ENCODE measurements at regions not wholly inside any gene's neighbourhood (a gene's known extent, or its start where the extent isn't known, plus 50 kb on each side); places are given as distances from the start of the nearest gene placed in this dataset.

- H3K4me3 ChIP-seq: no peak overlapping the region
- H3K27ac ChIP-seq: no peak overlapping the region
- FAIRE-seq (no peak), DNase-seq (ENCODE audit: low read depth in 1 of 2, low spot score in 1 of 2) (no peak), ATAC-seq (no peak)
- ChIA-PET CTCF (interaction anchor here (1.1 to 2.1 kb wide), 2 partner anchors 11 to 63 kb away, joined by 3 to 4 read pairs; no protein-coding TSS in a partner anchor), POLR2A (no interaction called here)
- 81% methylated on average over 5 of the region's 5 CpGs for WGBS (ENCODE audit: missing lambda C conversion rate)
- TF ChIP-seq ELK1 (IDR thresholded peaks at IDR 0.05; ENCODE audit: low read depth, low read length): no peak
- TF ChIP-seq USF2 (IDR thresholded peaks at IDR 0.05): no peak
- TF ChIP-seq ZNF302 (CRISPR knock-in tag; IDR thresholded peaks at IDR 0.05): no peak
- no peak for TF ChIP-seq RNF2 (IDR thresholded peaks at IDR 0.05; ENCODE audit: borderline replicate concordance, low read depth)
- no peak for TF ChIP-seq EP300 (IDR thresholded peaks at IDR 0.05)
- no peak for TF ChIP-seq HOXB5 (CRISPR knock-in tag; IDR thresholded peaks at IDR 0.05)
- no peak for TF ChIP-seq KDM5A (IDR thresholded peaks at IDR 0.05)
- TF ChIP-seq RFX5 (IDR thresholded peaks at IDR 0.05): no peak
- no peak for TF ChIP-seq BCL3 (IDR thresholded peaks at IDR 0.05)
- TF ChIP-seq EHF (CRISPR knock-in tag; IDR thresholded peaks at IDR 0.05): no peak
- no peak for TF ChIP-seq JUNB (IDR thresholded peaks at IDR 0.05)
- no peak for TF ChIP-seq HEYL (CRISPR knock-in tag; IDR thresholded peaks at IDR 0.05)
- TF ChIP-seq POLR2AphosphoS2 (conservative IDR thresholded peaks at IDR 0.05; ENCODE audit: low read length): no peak
- no peak for TF ChIP-seq ZSCAN20 (CRISPR knock-in tag; IDR thresholded peaks at IDR 0.05)
- TF ChIP-seq HOXA7 (CRISPR knock-in tag; IDR thresholded peaks at IDR 0.05): no peak
- TF ChIP-seq FOSB (CRISPR knock-in tag; IDR thresholded peaks at IDR 0.05): no peak
- TF ChIP-seq BHLHE40 (IDR thresholded peaks at IDR 0.05; ENCODE audit: low read depth, low read length): no peak
- no peaks in the 10 kb centered on the region for H3K4me1 ChIP-seq
- H3K9me3 ChIP-seq: no peaks in the 10 kb centered on the region
- H3K4me2 ChIP-seq: no peak overlapping the region
Measured at GRCh38 chr14:65268594-65268993, 143.9 kb upstream of the FUT8 start.

GRCh38 chr14:65269732-65270131 lies 142.8 kb upstream of the FUT8 start:
- TF ChIP-seq TFCP2L1 (CRISPR knock-in tag; IDR thresholded peaks at IDR 0.05): no peak
- DNase-seq (ENCODE audit: low read depth in 1 of 2, low spot score in 1 of 2) (no peak), FAIRE-seq (no peak), ATAC-seq (no peak)
- no peaks in the 10 kb centered on the region for H3K9me3 ChIP-seq
- 52% methylated on average over 1 of the region's 1 CpG for WGBS (ENCODE audit: missing lambda C conversion rate)
- H3K4me1 ChIP-seq: no peaks in the 10 kb centered on the region
- no peak overlapping the region for H3K4me2 ChIP-seq
- no peak overlapping the region for H3K27ac ChIP-seq
- ChIA-PET POLR2A (no interaction called here), CTCF (interaction anchor here (1.1 to 2.1 kb wide), 2 partner anchors 10 to 62 kb away, joined by 3 to 4 read pairs; no protein-coding TSS in a partner anchor)
- no peak overlapping the region for H3K4me3 ChIP-seq

GRCh38 chr14:65277027-65277426 lies 135.5 kb upstream of the FUT8 start:
- H3K27ac ChIP-seq: no peak overlapping the region
- WGBS (ENCODE audit: missing lambda C conversion rate): 72% methylated on average over 4 of the region's 4 CpGs
- peaks cover 13% of the 10 kb centered on the region; the same call in 2 of the 3 replicates for H3K4me1 ChIP-seq
- no peak for TF ChIP-seq MYC (IDR thresholded peaks at IDR 0.05; ENCODE audit: borderline replicate concordance, low read length)
- TF ChIP-seq POLR2A (IDR thresholded peaks at IDR 0.05; ENCODE audit: low read length): no peak
- TF ChIP-seq BCL3 (IDR thresholded peaks at IDR 0.05): no peak
- TF ChIP-seq HDAC2 (IDR thresholded peaks at IDR 0.05): no peak
- TF ChIP-seq PHF8 (IDR thresholded peaks at IDR 0.05; ENCODE audit: borderline replicate concordance, low read depth): no peak
- no peak for TF ChIP-seq FOXS1 (CRISPR knock-in tag; IDR thresholded peaks at IDR 0.05)
- no peak for TF ChIP-seq HEYL (CRISPR knock-in tag; IDR thresholded peaks at IDR 0.05)
- TF ChIP-seq ZNF302 (CRISPR knock-in tag; IDR thresholded peaks at IDR 0.05): no peak
- TF ChIP-seq TFCP2L1 (CRISPR knock-in tag; IDR thresholded peaks at IDR 0.05): no peak
- no peak for TF ChIP-seq HOXA7 (CRISPR knock-in tag; IDR thresholded peaks at IDR 0.05)
- TF ChIP-seq JUNB (IDR thresholded peaks at IDR 0.05): no peak
- ChIA-PET CTCF (interaction anchor here (1.1 kb wide), 1 partner anchor 14 kb away, joined by 3 read pairs; no protein-coding TSS in a partner anchor), POLR2A (no interaction called here)
- ATAC-seq: 0 out of 6 replicates have a peak, but pooled peaks of 1 of the 2 experiments have one; percentile 24
- DNase-seq (ENCODE audit: low read depth in 1 of 2, low spot score in 1 of 2): no peak
- FAIRE-seq: no peak
- no peaks in the 10 kb centered on the region for H3K9me3 ChIP-seq
- no peak overlapping the region for H3K4me3 ChIP-seq
- H3K4me2 ChIP-seq: no peak overlapping the region

Data from A549 (cell line).